ENCODE measurements at regions not wholly inside any gene's neighbourhood (a gene's known extent, or its start where the extent isn't known, plus 50 kb on each side); places are given as distances from the start of the nearest gene placed in this dataset.

DNA sequence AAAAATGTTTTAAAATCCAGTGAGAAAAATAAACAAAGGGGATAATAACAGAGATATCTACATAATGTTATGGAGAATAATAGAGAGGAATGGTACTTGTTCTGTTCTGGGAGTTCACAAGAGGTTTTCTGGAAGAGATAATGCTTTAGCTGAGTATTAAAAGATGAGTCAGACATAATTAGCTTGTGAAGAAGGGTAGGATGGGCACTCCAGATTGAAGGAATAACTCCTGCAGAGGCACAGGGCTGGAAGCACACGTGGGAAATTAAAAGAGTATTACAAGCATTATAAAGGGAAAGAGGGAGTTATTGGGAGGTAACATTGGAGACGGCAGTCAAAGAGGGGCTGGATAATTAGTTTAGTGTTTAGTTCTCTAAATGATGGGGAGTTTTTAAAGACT, 124.9 kb upstream of the BTG1 start:
- ATAC-seq, result no peak

More for the DNA sequence above, 124.9 kb upstream of the BTG1 start:
- H3K79me2 ChIP-seq (replicated peaks; ENCODE audit: insufficient read depth), result no peaks in the 10 kb centered on the region
- H3K36me3 ChIP-seq (ENCODE audit: insufficient read depth), result no peaks in the 10 kb centered on the region
- TF ChIP-seq EZH2 (IDR thresholded peaks at IDR 0.05; ENCODE audit: low read depth, unreplicated experiment) (no peak), ZNF114 (CRISPR knock-in tag; IDR thresholded peaks at IDR 0.05) (no peak), CREB1 (CRISPR knock-in tag; IDR thresholded peaks at IDR 0.05; ENCODE audit: low read depth) (no peak), CTCF (conservative IDR thresholded peaks at IDR 0.05; ENCODE audit: low read depth in 2 of 2) (no peak), STAT1 (IDR thresholded peaks at IDR 0.05; ENCODE audit: unreplicated experiment) (no peak), ZNF462 (CRISPR knock-in tag; IDR thresholded peaks at IDR 0.05) (no peak), REST (IDR thresholded peaks at IDR 0.05; ENCODE audit: unreplicated experiment) (no peak), ZNF331 (CRISPR knock-in tag; IDR thresholded peaks at IDR 0.05; ENCODE audit: low read depth) (no peak), EZH2phosphoT487 (IDR thresholded peaks at IDR 0.05; ENCODE audit: unreplicated experiment) (no peak), JUNB (IDR thresholded peaks at IDR 0.05; ENCODE audit: unreplicated experiment) (no peak), POLR2AphosphoS5 (IDR thresholded peaks at IDR 0.05; ENCODE audit: low read depth) (no peak), NANOG (IDR thresholded peaks at IDR 0.05; ENCODE audit: borderline replicate concordance) (no peak)
- TF ChIP-seq, protein P1, sequence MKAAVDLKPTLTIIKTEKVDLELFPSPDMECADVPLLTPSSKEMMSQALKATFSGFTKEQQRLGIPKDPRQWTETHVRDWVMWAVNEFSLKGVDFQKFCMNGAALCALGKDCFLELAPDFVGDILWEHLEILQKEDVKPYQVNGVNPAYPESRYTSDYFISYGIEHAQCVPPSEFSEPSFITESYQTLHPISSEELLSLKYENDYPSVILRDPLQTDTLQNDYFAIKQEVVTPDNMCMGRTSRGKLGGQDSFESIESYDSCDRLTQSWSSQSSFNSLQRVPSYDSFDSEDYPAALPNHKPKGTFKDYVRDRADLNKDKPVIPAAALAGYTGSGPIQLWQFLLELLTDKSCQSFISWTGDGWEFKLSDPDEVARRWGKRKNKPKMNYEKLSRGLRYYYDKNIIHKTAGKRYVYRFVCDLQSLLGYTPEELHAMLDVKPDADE (IDR thresholded peaks at IDR 0.05), result no peak
- no peak for DNase-seq (ENCODE audit: low spot score)
- no peak overlapping the region for H3K4me2 ChIP-seq
- H3K9me3 Mint-ChIP-seq, result no peaks in the 10 kb centered on the region
- no peak overlapping the region for H3K4me3 Mint-ChIP-seq
- H2AFZ ChIP-seq, result no peak overlapping the region
- H3K36me3 Mint-ChIP-seq (ENCODE audit: low read depth), result no peaks in the 10 kb centered on the region
- H3K4me3 ChIP-seq, result no peak overlapping the region
- no peak overlapping the region for H3K27ac Mint-ChIP-seq
- no peaks in the 10 kb centered on the region for H3K27me3 Mint-ChIP-seq (ENCODE audit: insufficient read depth, low read depth, poor library complexity)
- peaks cover 8% of the 10 kb centered on the region; the same call in 2 of the 3 replicates for H3K4me1 Mint-ChIP-seq
- no peaks in the 10 kb centered on the region for H3K27me3 ChIP-seq (ENCODE audit: insufficient read depth)
- H3F3A ChIP-seq (replicated peaks; ENCODE audit: low read depth), result no peaks in the 10 kb centered on the region
- no peak overlapping the region for H3K27ac ChIP-seq (ENCODE audit: low read depth)
- H3K9me2 ChIP-seq (ENCODE audit: insufficient read depth), result no peaks in the 10 kb centered on the region
- H3K4me1 ChIP-seq (ENCODE audit: insufficient read depth), result no peaks in the 10 kb centered on the region
- no peaks in the 10 kb centered on the region for H4K20me1 ChIP-seq (replicated peaks; ENCODE audit: insufficient read depth)

Data from GM23338 (cell line).